RWPE2 (cell line): ENCODE measurements at regions not wholly inside any gene's neighbourhood (a gene's known extent, or its start where the extent isn't known, plus 50 kb on each side); places are given as distances from the start of the nearest gene placed in this dataset.

Experiments
- ATAC-seq: fragments of 200-7000 bp; cut with Tn5 transposase; 3 replicates; pipeline ENCODE4 v1.9.1; 2021; ENCODE audit warnings: low read depth
- DNase-seq: peaks from one replicate; pipeline ENCODE4 v3.0.0-alpha.2; 2020; ENCODE audit warnings: low spot score
- H3K27ac ChIP-seq: fragments of 450-650 bp; 2 replicates; pipeline ENCODE4 v1.5.1; 2017; ENCODE audit warnings: mild to moderate bottlenecking; ENCODE audit not compliant: poor library complexity, severe bottlenecking
- H3K27me3 ChIP-seq: fragments of 250-450 bp; sonication (Bioruptor Pico); 2 replicates; pipeline ENCODE4 v1.5.1; 2021; ENCODE audit warnings: mild to moderate bottlenecking, moderate library complexity; ENCODE audit not compliant: insufficient read depth, poor library complexity, severe bottlenecking
- H3K36me3 ChIP-seq: fragments of 250-450 bp; sonication (Bioruptor Pico); 2 replicates; pipeline ENCODE4 v1.5.1; 2020; ENCODE audit warnings: low read depth, mild to moderate bottlenecking, moderate library complexity
- H3K4me1 ChIP-seq: fragments of 250-450 bp; sonication (Bioruptor Pico); 2 replicates; pipeline ENCODE4 v1.5.1; 2021; ENCODE audit warnings: mild to moderate bottlenecking, moderate library complexity; ENCODE audit not compliant: insufficient read depth, poor library complexity, severe bottlenecking
- H3K4me3 ChIP-seq: fragments of 250-450 bp; sonication (Bioruptor Pico); 2 replicates; pipeline ENCODE4 v1.5.1; 2021; ENCODE audit warnings: mild to moderate bottlenecking, moderate library complexity; ENCODE audit not compliant: severe bottlenecking
- H3K9me3 ChIP-seq: fragments of 250-450 bp; sonication (Bioruptor Pico); 2 replicates; pipeline ENCODE4 v1.5.1; 2021; ENCODE audit warnings: mild to moderate bottlenecking, moderate library complexity; ENCODE audit not compliant: severe bottlenecking
- TF ChIP-seq, protein P1 (sequence below): fragments of 450-650 bp; IDR thresholded peaks from one replicate; pipeline ENCODE4 v1.5.1; 2017; ENCODE audit warnings: mild to moderate bottlenecking, moderate library complexity; ENCODE audit not compliant: poor library complexity, severe bottlenecking

- Histone ChIP-seq H3K36me3 (no peaks in the 10 kb centered on the region), H3K27me3 (no peaks in the 10 kb centered on the region), H3K4me3 (no peak overlapping the region), H3K4me1 (no peaks in the 10 kb centered on the region), H3K9me3 (no peaks in the 10 kb centered on the region), H3K27ac (no peak overlapping the region)
- DNase-seq, result no peak
- TF ChIP-seq, protein P1, sequence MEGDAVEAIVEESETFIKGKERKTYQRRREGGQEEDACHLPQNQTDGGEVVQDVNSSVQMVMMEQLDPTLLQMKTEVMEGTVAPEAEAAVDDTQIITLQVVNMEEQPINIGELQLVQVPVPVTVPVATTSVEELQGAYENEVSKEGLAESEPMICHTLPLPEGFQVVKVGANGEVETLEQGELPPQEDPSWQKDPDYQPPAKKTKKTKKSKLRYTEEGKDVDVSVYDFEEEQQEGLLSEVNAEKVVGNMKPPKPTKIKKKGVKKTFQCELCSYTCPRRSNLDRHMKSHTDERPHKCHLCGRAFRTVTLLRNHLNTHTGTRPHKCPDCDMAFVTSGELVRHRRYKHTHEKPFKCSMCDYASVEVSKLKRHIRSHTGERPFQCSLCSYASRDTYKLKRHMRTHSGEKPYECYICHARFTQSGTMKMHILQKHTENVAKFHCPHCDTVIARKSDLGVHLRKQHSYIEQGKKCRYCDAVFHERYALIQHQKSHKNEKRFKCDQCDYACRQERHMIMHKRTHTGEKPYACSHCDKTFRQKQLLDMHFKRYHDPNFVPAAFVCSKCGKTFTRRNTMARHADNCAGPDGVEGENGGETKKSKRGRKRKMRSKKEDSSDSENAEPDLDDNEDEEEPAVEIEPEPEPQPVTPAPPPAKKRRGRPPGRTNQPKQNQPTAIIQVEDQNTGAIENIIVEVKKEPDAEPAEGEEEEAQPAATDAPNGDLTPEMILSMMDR, result no peak
- no peak for ATAC-seq
These were observed 92.7 kb upstream of the PLEKHA5 start for GRCh38 chr12:19036673-19037357.

DNA sequence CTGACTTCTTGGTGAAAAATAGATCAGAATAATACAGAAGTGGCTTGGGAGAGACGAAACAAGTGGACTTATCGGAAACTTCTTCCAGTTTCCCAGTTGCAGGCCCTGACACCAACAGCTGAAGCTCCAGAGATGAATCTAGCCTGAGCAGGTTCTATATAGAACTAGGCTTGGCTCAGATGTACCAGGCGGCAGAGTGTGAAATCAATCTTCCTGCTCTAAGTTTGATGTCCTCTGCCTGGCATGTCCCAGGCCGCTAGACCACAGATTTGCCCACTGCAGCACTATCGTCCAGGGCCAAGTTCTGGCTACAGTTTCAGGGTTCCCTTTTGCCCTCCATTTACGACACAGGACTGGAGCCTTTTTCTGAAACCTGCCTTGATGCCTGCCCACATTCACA, 91.3 kb upstream of the PLEKHA5 start:
- ATAC-seq (no peak), DNase-seq (no peak)
- no peaks in the 10 kb centered on the region for H3K27me3 ChIP-seq
- H3K36me3 ChIP-seq, result no peaks in the 10 kb centered on the region
- no peaks in the 10 kb centered on the region for H3K4me1 ChIP-seq
- H3K4me3 ChIP-seq, result no peak overlapping the region
- TF ChIP-seq, protein P1, result no peak
- H3K9me3 ChIP-seq, result no peaks in the 10 kb centered on the region
- H3K27ac ChIP-seq, result no peak overlapping the region

GRCh38 chr12:19039515-19039914, 90.0 kb upstream of the PLEKHA5 start:
- ATAC-seq, result no peak

DNA sequence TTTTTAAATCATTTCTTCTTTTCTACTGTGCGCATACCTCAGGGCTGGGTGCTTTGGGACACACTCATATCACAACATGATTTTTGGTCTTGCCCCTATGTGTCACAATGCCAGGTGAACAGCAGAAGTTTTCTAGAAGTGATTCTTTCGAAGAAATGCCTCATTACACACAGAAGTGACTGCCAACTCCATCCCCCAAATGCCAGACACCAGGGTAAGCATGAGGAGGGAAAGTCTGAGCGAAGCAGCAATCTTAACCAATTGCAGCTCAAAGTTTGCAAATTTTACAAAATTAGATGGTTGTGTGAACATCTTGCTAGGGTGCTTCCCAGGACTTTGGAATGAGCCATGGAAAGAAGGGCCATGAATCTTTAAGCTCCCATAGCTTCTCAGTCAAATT, 87.3 kb upstream of the PLEKHA5 start:
- Histone ChIP-seq H3K36me3 (no peaks in the 10 kb centered on the region), H3K27ac (no peak overlapping the region), H3K27me3 (no peaks in the 10 kb centered on the region), H3K9me3 (no peaks in the 10 kb centered on the region), H3K4me3 (no peak overlapping the region), H3K4me1 (no peaks in the 10 kb centered on the region)
- TF ChIP-seq, protein P1, result no peak
- DNase-seq (no peak), ATAC-seq (no peak)

More at GRCh38 chr12:19039515-19039914, 90.0 kb upstream of the PLEKHA5 start:
- Histone ChIP-seq H3K27ac (no peak overlapping the region), H3K27me3 (no peaks in the 10 kb centered on the region), H3K9me3 (no peaks in the 10 kb centered on the region), H3K36me3 (no peaks in the 10 kb centered on the region), H3K4me3 (no peak overlapping the region), H3K4me1 (no peaks in the 10 kb centered on the region)
- DNase-seq, result no peak
- TF ChIP-seq, protein P1, result no peak

DNA sequence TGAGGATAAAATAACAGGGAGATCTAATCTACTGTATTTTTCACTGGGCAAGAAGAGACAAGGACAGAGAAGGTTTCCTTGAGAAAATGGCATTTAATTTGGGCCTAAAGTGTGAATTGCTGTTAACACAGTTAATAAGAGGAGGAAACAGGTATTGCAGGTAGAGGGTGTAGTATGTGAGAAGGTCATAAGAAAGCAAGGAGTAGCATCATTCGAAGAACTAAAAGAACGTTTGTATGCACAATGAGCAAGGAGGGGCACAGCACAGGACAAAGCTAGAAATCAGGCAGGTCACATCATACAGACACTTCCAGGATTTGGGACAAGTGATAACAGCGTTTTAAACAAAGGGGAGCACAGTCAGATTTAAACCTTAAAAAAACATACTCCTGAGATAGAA, 85.1 kb upstream of the PLEKHA5 start:
- Histone ChIP-seq H3K4me3 (no peak overlapping the region), H3K9me3 (no peaks in the 10 kb centered on the region), H3K36me3 (no peaks in the 10 kb centered on the region), H3K27ac (no peak overlapping the region), H3K27me3 (no peaks in the 10 kb centered on the region), H3K4me1 (no peaks in the 10 kb centered on the region)
- ATAC-seq, result no peak
- DNase-seq, result no peak
- TF ChIP-seq, protein P1, result no peak
